ENCODE measurements at regions not wholly inside any gene's neighbourhood (a gene's known extent, or its start where the extent isn't known, plus 50 kb on each side); places are given as distances from the start of the nearest gene placed in this dataset.

- H3K79me2 ChIP-seq (ENCODE audit: control insufficient read depth, insufficient read depth, low read length): no peaks in the 10 kb centered on the region
- RAD21 ChIA-PET (ENCODE audit: unreplicated experiment): no interaction called here
- SMC1A ChIA-PET (ENCODE audit: uncharacterized antibody, unreplicated experiment): no interaction called here
- BruUV-seq (replicated peaks): no TSS peak
- no peak overlapping the region for H3K4me2 ChIP-seq (ENCODE audit: control insufficient read depth, insufficient read depth)
- in situ Hi-C loops (cut with MboI): no loop called here
- FAIRE-seq: no peak
- H3K27me3 ChIP-seq (replicated peaks in 1 of 2; ENCODE audit: control insufficient read depth in 2 of 2, insufficient read depth in 2 of 2, low read length in 1 of 2): no peaks in the 10 kb centered on the region
- H3K36me3 ChIP-seq (ENCODE audit: control insufficient read depth in 2 of 2, insufficient read depth in 2 of 2, low read length in 1 of 2): no peaks in the 10 kb centered on the region
- H3K9me3 ChIP-seq (replicated peaks; ENCODE audit: control insufficient read depth, insufficient read depth, low read length): no peaks in the 10 kb centered on the region
- ATAC-seq: no peak
- H3K27ac ChIP-seq (ENCODE audit: control insufficient read depth, insufficient read depth): no peak overlapping the region
- no peak for DNase-seq (ENCODE audit: low read depth, low spot score)
- no peaks in the 10 kb centered on the region for H3K4me1 ChIP-seq (ENCODE audit: control insufficient read depth, insufficient read depth, low read length)
- no peak overlapping the region for H3K4me3 ChIP-seq
- no peak overlapping the region for H3K9ac ChIP-seq (ENCODE audit: control insufficient read depth, insufficient read depth, low read length)
- POLR2A ChIA-PET: no interaction called here
- intact Hi-C loops (cut with micrococcal nuclease; ENCODE audit: unreplicated experiment): no loop called here
- CTCF ChIA-PET: no interaction called here
- no peak overlapping the region for H2AFZ ChIP-seq (ENCODE audit: control insufficient read depth, low read depth, low read length)
- 40% methylated on average over 22 of the region's 22 CpGs for WGBS (ENCODE audit: insufficient coverage, insufficient replicate concordance, low lambda C conversion rate, missing lambda C conversion rate)
- no peaks in the 10 kb centered on the region for H4K20me1 ChIP-seq (ENCODE audit: control insufficient read depth, insufficient read depth)
- TF ChIP-seq BACH1 (IDR thresholded peaks at IDR 0.05; ENCODE audit: borderline replicate concordance) (no peak), NR2C2 (IDR thresholded peaks at IDR 0.05; ENCODE audit: borderline replicate concordance, control insufficient read depth, insufficient read length, low read depth) (no peak), TCF12 (IDR thresholded peaks at IDR 0.05; ENCODE audit: low read depth, low read length) (no peak), CHD4 (IDR thresholded peaks at IDR 0.05) (no peak), SIN3A (IDR thresholded peaks at IDR 0.05; ENCODE audit: low read depth, low read length) (no peak), HDAC2 (IDR thresholded peaks at IDR 0.05) (no peak), YBX1 (IDR thresholded peaks at IDR 0.05) (no peak), RBBP5 (conservative IDR thresholded peaks at IDR 0.05) (no peak), BRCA1 (IDR thresholded peaks at IDR 0.05; ENCODE audit: low read depth, low read length) (no peak), RB1 (IDR thresholded peaks at IDR 0.05; ENCODE audit: borderline replicate concordance) (no peak), USF2 (IDR thresholded peaks at IDR 0.05; ENCODE audit: borderline replicate concordance, low read depth, low read length) (no peak), FOXM1 (IDR thresholded peaks at IDR 0.05; ENCODE audit: low read depth, low read length) (no peak), CREB1 (IDR thresholded peaks at IDR 0.05; ENCODE audit: low read depth) (no peak), SREBF1 (IDR thresholded peaks at IDR 0.05; ENCODE audit: low read length) (no peak), CHD1 (IDR thresholded peaks at IDR 0.05; ENCODE audit: low read depth, low read length) (no peak), NFYA (IDR thresholded peaks at IDR 0.05; ENCODE audit: borderline replicate concordance, low read depth, low read length) (no peak), ATF2 (IDR thresholded peaks at IDR 0.05; ENCODE audit: low read length) (no peak)
- TF ChIP-seq, protein P1, sequence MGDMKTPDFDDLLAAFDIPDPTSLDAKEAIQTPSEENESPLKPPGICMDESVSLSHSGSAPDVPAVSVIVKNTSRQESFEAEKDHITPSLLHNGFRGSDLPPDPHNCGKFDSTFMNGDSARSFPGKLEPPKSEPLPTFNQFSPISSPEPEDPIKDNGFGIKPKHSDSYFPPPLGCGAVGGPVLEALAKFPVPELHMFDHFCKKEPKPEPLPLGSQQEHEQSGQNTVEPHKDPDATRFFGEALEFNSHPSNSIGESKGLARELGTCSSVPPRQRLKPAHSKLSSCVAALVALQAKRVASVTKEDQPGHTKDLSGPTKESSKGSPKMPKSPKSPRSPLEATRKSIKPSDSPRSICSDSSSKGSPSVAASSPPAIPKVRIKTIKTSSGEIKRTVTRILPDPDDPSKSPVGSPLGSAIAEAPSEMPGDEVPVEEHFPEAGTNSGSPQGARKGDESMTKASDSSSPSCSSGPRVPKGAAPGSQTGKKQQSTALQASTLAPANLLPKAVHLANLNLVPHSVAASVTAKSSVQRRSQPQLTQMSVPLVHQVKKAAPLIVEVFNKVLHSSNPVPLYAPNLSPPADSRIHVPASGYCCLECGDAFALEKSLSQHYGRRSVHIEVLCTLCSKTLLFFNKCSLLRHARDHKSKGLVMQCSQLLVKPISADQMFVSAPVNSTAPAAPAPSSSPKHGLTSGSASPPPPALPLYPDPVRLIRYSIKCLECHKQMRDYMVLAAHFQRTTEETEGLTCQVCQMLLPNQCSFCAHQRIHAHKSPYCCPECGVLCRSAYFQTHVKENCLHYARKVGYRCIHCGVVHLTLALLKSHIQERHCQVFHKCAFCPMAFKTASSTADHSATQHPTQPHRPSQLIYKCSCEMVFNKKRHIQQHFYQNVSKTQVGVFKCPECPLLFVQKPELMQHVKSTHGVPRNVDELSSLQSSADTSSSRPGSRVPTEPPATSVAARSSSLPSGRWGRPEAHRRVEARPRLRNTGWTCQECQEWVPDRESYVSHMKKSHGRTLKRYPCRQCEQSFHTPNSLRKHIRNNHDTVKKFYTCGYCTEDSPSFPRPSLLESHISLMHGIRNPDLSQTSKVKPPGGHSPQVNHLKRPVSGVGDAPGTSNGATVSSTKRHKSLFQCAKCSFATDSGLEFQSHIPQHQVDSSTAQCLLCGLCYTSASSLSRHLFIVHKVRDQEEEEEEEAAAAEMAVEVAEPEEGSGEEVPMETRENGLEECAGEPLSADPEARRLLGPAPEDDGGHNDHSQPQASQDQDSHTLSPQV (IDR thresholded peaks at IDR 0.05): no peak
- TF ChIP-seq, protein P2, sequence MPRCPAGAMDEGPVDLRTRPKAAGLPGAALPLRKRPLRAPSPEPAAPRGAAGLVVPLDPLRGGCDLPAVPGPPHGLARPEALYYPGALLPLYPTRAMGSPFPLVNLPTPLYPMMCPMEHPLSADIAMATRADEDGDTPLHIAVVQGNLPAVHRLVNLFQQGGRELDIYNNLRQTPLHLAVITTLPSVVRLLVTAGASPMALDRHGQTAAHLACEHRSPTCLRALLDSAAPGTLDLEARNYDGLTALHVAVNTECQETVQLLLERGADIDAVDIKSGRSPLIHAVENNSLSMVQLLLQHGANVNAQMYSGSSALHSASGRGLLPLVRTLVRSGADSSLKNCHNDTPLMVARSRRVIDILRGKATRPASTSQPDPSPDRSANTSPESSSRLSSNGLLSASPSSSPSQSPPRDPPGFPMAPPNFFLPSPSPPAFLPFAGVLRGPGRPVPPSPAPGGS (IDR thresholded peaks at IDR 0.05; ENCODE audit: borderline replicate concordance, insufficient read depth, low read depth, low read length, poor library complexity, severe bottlenecking): no peak
These were observed 706.4 kb downstream of the SEMA5A start for GRCh38 chr5:8839361-8840055.

Data from GM12878 (cell line).